PFSK-1 (cell line): ENCODE measurements at regions not wholly inside any gene's neighbourhood (a gene's known extent, or its start where the extent isn't known, plus 50 kb on each side); places are given as distances from the start of the nearest gene placed in this dataset.

Experiments
- POLR2AphosphoS5 ChIP-seq: IDR thresholded peaks from 2 replicates; pipeline ENCODE4 v1.6.1; 2012; ENCODE audit warnings: low read depth, mild to moderate bottlenecking, control low read depth, low read length, moderate library complexity
- TAF1 ChIP-seq: IDR thresholded peaks from 2 replicates; pipeline ENCODE4 v1.6.1; 2012; ENCODE audit warnings: low read length, control low read depth, borderline replicate concordance; ENCODE audit not compliant: insufficient read depth

GRCh38 chr16:56090076-56090475, 101.2 kb upstream of the GNAO1 start:
- TF ChIP-seq TAF1 (no peak), POLR2AphosphoS5 (no peak)
